ENCODE measurements at regions not wholly inside any gene's neighbourhood (a gene's known extent, or its start where the extent isn't known, plus 50 kb on each side); places are given as distances from the start of the nearest gene placed in this dataset.

DNA sequence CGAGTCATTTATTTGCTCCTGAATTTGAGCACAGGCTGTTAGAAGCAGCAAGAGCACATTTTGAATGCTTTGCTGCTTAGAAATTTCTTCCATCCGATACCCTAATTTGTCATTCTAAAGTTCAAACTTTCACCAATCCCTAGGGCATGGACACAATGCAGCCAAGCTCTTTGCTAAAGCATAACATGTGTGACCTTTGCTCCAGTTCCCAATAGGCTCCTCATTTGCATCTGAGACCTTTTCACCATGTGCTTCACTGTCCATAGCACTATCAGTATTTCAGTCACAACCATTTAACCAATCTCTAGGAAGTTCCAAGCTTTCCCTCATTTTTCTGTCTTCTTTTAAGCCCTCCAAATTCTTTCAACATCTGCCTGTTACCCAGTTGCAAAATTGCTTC, 1333.1 kb downstream of the SI start:
- ATAC-seq (no peak), DNase-seq (ENCODE audit: low read depth in 1 of 2, low spot score in 1 of 2) (no peak), FAIRE-seq (no peak)
- no peak overlapping the region for H3K27ac ChIP-seq
- CTCF ChIA-PET = no interaction called here
- WGBS (ENCODE audit: missing lambda C conversion rate) = 34% methylated on average over 2 of the region's 2 CpGs
- no peaks in the 10 kb centered on the region for H3K4me1 ChIP-seq
- no peak overlapping the region for H3K4me2 ChIP-seq
- TF ChIP-seq, protein P1, sequence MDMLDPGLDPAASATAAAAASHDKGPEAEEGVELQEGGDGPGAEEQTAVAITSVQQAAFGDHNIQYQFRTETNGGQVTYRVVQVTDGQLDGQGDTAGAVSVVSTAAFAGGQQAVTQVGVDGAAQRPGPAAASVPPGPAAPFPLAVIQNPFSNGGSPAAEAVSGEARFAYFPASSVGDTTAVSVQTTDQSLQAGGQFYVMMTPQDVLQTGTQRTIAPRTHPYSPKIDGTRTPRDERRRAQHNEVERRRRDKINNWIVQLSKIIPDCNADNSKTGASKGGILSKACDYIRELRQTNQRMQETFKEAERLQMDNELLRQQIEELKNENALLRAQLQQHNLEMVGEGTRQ (IDR thresholded peaks at IDR 0.05) = no peak
- no peak for TF ChIP-seq EP300 (IDR thresholded peaks at IDR 0.05)
- no peak for TF ChIP-seq CHD2 (IDR thresholded peaks at IDR 0.05; ENCODE audit: low read length, partially characterized antibody)
- no peak for TF ChIP-seq NPAS2 (CRISPR knock-in tag; IDR thresholded peaks at IDR 0.05; ENCODE audit: borderline replicate concordance)
- no peak for TF ChIP-seq CBX8 (IDR thresholded peaks at IDR 0.05)
- TF ChIP-seq ZNF302 (CRISPR knock-in tag; IDR thresholded peaks at IDR 0.05) = no peak
- TF ChIP-seq KDM1A (IDR thresholded peaks at IDR 0.05; ENCODE audit: low read depth) = no peak
- no peak for TF ChIP-seq MAFK (IDR thresholded peaks at IDR 0.05; ENCODE audit: partially characterized antibody)
- TF ChIP-seq PHF8 (IDR thresholded peaks at IDR 0.05; ENCODE audit: borderline replicate concordance, low read depth) = no peak
- no peak for TF ChIP-seq SREBF2 (IDR thresholded peaks at IDR 0.05)
- TF ChIP-seq SMC3 (IDR thresholded peaks at IDR 0.05) = no peak
- TF ChIP-seq FOSB (CRISPR knock-in tag; IDR thresholded peaks at IDR 0.05) = no peak
- TF ChIP-seq, protein P2, sequence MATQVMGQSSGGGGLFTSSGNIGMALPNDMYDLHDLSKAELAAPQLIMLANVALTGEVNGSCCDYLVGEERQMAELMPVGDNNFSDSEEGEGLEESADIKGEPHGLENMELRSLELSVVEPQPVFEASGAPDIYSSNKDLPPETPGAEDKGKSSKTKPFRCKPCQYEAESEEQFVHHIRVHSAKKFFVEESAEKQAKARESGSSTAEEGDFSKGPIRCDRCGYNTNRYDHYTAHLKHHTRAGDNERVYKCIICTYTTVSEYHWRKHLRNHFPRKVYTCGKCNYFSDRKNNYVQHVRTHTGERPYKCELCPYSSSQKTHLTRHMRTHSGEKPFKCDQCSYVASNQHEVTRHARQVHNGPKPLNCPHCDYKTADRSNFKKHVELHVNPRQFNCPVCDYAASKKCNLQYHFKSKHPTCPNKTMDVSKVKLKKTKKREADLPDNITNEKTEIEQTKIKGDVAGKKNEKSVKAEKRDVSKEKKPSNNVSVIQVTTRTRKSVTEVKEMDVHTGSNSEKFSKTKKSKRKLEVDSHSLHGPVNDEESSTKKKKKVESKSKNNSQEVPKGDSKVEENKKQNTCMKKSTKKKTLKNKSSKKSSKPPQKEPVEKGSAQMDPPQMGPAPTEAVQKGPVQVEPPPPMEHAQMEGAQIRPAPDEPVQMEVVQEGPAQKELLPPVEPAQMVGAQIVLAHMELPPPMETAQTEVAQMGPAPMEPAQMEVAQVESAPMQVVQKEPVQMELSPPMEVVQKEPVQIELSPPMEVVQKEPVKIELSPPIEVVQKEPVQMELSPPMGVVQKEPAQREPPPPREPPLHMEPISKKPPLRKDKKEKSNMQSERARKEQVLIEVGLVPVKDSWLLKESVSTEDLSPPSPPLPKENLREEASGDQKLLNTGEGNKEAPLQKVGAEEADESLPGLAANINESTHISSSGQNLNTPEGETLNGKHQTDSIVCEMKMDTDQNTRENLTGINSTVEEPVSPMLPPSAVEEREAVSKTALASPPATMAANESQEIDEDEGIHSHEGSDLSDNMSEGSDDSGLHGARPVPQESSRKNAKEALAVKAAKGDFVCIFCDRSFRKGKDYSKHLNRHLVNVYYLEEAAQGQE (IDR thresholded peaks at IDR 0.05) = no peak
- no peak for TF ChIP-seq NFE2L2 (conservative IDR thresholded peaks at IDR 0.05; ENCODE audit: low read length)
- TF ChIP-seq MYC (IDR thresholded peaks at IDR 0.05; ENCODE audit: borderline replicate concordance, low read length) = no peak
- no peak for TF ChIP-seq HEYL (CRISPR knock-in tag; IDR thresholded peaks at IDR 0.05)
- no peak for TF ChIP-seq CBX2 (IDR thresholded peaks at IDR 0.05; ENCODE audit: borderline replicate concordance, low read depth)
- H3K4me3 ChIP-seq = no peak overlapping the region
- H3K9me3 ChIP-seq = 0 out of 3 replicates have a peak, but pooled peaks cover 6% of the 10 kb centered on the region
- POLR2A ChIA-PET = no interaction called here

DNA sequence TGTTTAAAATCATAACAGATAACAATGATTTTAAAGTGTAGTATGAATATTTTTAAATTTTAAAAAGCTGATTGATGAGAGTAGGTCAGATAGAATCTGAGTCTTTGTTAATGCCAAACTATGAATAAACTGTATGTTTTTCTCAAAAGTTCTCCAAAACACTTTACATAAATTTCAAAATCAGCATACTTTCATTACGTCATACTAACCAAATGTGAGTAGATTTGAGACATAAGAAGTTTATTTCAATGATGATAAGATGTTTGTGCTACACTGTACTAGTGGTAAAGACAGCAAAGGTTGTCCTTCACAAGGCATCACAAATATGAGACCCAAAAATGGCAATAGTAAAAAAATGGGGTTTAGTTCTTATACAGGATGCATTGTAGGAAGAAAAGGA, 1342.9 kb downstream of the SI start:
- POLR2A ChIA-PET = no interaction called here
- Histone ChIP-seq H3K4me3 (no peak overlapping the region), H3K9me3 (no peaks in the 10 kb centered on the region), H3K4me1 (no peaks in the 10 kb centered on the region), H3K27ac (no peak overlapping the region), H3K4me2 (no peak overlapping the region)
- ATAC-seq (no peak), FAIRE-seq (no peak), DNase-seq (ENCODE audit: low read depth in 1 of 2, low spot score in 1 of 2) (no peak)
- TF ChIP-seq KDM1A (IDR thresholded peaks at IDR 0.05; ENCODE audit: low read depth) (no peak), PHF8 (IDR thresholded peaks at IDR 0.05; ENCODE audit: borderline replicate concordance, low read depth) (no peak), ZNF302 (CRISPR knock-in tag; IDR thresholded peaks at IDR 0.05) (no peak), FOXS1 (CRISPR knock-in tag; IDR thresholded peaks at IDR 0.05) (no peak), CHD2 (IDR thresholded peaks at IDR 0.05; ENCODE audit: low read length, partially characterized antibody) (no peak), ZC3H11A (IDR thresholded peaks at IDR 0.05) (no peak), HOXB13 (CRISPR knock-in tag; IDR thresholded peaks at IDR 0.05; ENCODE audit: low read depth) (no peak), FOSB (CRISPR knock-in tag; IDR thresholded peaks at IDR 0.05) (no peak)
- TF ChIP-seq, protein P3, sequence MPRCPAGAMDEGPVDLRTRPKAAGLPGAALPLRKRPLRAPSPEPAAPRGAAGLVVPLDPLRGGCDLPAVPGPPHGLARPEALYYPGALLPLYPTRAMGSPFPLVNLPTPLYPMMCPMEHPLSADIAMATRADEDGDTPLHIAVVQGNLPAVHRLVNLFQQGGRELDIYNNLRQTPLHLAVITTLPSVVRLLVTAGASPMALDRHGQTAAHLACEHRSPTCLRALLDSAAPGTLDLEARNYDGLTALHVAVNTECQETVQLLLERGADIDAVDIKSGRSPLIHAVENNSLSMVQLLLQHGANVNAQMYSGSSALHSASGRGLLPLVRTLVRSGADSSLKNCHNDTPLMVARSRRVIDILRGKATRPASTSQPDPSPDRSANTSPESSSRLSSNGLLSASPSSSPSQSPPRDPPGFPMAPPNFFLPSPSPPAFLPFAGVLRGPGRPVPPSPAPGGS (IDR thresholded peaks at IDR 0.05) = no peak
- TF ChIP-seq, protein P4, sequence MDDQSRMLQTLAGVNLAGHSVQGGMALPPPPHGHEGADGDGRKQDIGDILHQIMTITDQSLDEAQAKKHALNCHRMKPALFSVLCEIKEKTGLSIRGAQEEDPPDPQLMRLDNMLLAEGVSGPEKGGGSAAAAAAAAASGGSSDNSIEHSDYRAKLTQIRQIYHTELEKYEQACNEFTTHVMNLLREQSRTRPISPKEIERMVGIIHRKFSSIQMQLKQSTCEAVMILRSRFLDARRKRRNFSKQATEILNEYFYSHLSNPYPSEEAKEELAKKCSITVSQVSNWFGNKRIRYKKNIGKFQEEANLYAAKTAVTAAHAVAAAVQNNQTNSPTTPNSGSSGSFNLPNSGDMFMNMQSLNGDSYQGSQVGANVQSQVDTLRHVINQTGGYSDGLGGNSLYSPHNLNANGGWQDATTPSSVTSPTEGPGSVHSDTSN (IDR thresholded peaks at IDR 0.05) = no peak
- CTCF ChIA-PET = no interaction called here
- 16% methylated on average over 1 of the region's 1 CpG for WGBS (ENCODE audit: missing lambda C conversion rate)

Data from A549 (cell line).